Omental fat pad (tissue), 3 donors: ENCODE measurements at regions not wholly inside any gene's neighbourhood (a gene's known extent, or its start where the extent isn't known, plus 50 kb on each side); places are given as distances from the start of the nearest gene placed in this dataset.
A peak's percentile ranks its signal among the peaks of the same experiment; 100 is the strongest.
"Not testable (repeated sequence)": the region's sequence is repeated elsewhere in the genome, so short reads cannot be mapped to it uniquely, and the experiment has no call there.

Experiments
- ATAC-seq: fragments of 150-250 bp; one replicate; pipeline ENCODE4 v1.9.1; 2016; ENCODE audit warnings: mild to moderate bottlenecking, moderate library complexity; ENCODE audit not compliant: low FRiP score
- DNase-seq: peaks from one replicate; pipeline ENCODE4 v3.0.0-alpha.2; 2019; ENCODE audit warnings: low spot score
- TF ChIP-seq, protein P1 (sequence below), 3 donors: fragments of 450-650 bp; IDR thresholded peaks; one replicate each; pipeline ENCODE4 v1.5.1; 2016 to 2017; ENCODE audit warnings: antibody characterized with exemption in 3 of 3, mild to moderate bottlenecking in 3 of 3, moderate library complexity in 2 of 3

DNA sequence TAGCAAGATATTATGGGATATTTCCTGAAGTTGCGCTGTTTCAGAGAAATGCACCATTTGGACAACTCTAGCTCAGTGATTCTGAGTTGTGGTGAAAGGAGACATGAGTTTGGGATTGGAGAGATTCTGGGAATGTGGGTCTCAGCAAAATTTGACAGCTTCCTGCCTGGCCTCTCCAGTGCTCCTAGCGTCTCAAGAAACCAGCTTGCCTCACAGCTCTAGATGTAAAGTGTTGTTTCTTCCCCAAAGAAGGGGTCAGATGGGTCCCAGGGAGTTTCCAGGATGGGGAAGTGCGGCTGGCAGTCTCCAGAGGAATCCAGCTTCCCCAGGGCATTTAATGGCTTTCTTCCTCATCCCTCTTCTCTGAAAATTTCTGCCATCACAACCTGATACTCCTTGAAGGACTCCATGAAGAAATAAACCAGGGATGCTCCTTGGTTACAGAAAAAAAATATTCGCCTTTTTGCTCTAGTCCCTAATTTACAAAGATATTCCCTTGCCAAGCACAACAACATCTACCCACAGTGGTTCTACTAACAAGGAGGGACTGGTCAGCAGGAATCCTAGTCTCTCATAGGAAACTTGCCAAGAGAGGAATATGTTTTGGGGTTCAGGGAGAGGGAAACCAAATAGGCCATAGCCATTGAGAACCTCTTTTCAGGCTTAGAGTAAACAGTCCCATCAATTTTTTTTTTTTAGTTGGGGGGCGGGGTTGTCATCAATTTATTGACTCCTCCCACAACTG is 185.4 kb upstream of the E2F8 start:
- ATAC-seq (no peak), DNase-seq (no peak)
- TF ChIP-seq, protein P1, sequence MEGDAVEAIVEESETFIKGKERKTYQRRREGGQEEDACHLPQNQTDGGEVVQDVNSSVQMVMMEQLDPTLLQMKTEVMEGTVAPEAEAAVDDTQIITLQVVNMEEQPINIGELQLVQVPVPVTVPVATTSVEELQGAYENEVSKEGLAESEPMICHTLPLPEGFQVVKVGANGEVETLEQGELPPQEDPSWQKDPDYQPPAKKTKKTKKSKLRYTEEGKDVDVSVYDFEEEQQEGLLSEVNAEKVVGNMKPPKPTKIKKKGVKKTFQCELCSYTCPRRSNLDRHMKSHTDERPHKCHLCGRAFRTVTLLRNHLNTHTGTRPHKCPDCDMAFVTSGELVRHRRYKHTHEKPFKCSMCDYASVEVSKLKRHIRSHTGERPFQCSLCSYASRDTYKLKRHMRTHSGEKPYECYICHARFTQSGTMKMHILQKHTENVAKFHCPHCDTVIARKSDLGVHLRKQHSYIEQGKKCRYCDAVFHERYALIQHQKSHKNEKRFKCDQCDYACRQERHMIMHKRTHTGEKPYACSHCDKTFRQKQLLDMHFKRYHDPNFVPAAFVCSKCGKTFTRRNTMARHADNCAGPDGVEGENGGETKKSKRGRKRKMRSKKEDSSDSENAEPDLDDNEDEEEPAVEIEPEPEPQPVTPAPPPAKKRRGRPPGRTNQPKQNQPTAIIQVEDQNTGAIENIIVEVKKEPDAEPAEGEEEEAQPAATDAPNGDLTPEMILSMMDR (IDR thresholded peaks at IDR 0.05): no peak

DNA sequence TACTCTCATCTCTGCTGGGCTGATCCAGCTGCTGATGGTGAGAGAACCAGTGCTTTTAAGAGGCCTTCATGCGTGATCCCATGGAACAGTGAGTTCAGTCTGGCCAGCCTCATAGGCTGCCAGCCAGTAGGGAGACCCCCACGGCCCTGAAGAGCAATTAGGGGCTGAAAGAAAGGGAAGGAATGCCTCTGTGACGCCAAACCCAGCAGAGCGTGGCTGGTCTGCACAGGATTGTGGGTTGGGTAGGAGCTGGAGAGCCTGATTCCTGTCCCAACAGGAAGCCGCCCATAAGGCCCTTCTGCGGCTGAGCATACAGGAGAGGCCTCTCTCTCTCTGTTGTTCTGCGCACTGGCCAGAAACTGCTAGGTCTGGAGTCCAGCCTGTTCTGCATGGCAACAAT is 181.5 kb upstream of the E2F8 start:
- DNase-seq: no peak
- TF ChIP-seq, protein P1 (IDR thresholded peaks at IDR 0.05): no peak
- no peak for ATAC-seq

DNA sequence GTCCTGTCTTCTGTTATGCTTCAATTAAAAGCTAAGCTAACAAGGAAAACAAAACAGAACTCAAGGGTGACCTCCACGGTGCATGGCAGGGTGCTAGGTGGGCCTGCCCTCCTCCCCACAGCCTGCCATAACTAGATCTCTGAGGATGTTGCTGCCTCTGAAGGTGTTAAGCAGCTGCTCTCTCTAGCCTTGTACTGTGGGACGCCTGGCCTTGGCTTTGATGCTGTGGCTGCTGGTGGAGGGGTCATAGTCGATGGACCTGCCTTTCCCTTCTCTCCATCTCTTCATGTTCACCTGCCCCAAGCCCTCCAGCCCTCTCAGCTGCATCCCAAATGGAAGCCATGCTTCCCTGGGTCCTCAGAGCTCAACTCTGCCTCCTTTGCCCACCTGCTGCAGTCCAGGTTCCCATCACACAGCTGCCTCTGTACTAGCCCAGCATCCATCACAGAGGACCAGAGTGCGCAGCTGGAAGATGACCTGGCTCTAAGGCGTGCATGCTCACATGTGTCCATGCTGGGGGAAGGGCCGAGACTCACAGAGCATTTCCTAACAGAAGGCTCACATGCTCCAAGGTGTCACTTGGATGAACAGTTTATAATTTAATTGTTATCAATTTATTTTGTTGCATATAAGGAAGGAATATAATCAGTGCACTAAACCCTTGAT is 180.3 kb upstream of the E2F8 start:
- TF ChIP-seq, protein P1 (IDR thresholded peaks at IDR 0.05): no peak
- no peak for ATAC-seq
- DNase-seq: no peak

DNA sequence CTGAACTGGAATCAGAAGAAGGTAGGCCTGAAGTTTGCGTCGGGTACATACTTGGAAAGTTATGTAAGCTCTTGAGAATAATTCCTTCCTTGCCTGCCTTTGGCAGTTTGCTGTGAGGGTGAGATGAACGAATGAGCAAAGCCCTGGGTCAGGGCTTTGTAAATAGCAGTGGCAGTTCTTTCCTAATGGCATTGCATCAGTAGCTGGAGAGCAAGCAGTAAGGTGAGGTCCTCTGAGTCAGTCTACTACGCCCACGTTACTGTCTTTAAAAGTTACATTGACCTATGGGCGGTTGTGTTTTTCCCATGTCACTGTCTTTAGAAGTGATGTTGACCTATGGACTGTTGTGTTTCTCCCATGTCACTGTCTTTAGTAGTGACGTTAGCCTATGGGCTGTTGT is 179.1 kb upstream of the E2F8 start:
- TF ChIP-seq, protein P1 (IDR thresholded peaks at IDR 0.05): no peak
- no peak for DNase-seq
- peak; percentile 89 for ATAC-seq

DNA sequence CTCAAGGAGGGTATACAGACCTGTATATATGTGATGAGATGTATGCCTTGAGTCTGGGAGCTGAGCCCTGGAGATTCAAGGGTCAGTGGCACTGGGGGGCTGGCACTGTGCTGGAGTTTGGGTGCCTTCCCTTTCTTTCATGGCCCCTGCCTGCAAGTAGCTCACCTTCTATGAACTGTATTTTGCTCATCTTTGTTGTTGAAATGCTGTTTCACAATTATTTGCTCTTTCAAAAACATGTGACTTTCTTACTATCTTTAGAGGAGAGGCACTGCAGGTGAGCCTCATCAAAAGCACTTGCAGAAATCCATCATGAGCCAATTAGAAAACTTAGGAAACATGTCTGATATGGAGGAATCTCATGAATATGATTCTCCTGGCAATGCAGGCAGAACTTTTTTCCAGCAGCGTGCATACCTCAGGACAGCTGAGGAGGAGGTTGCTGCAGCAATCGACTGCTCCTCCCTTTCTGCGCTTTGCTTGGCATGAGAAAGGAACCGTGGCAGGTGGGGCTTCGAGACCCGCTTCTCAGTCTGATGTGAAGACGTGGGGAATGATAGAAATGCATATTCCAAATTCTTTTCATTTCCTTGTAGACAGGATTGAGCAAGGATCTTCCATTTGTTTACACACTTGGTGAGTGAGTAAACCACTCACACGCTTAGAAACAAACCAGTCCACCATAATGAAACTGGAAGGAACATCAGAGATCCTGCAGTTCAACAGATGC is 178.4 kb upstream of the E2F8 start:
- TF ChIP-seq, protein P1 (IDR thresholded peaks at IDR 0.05): no peak
- peak; percentile 59 for ATAC-seq

DNA sequence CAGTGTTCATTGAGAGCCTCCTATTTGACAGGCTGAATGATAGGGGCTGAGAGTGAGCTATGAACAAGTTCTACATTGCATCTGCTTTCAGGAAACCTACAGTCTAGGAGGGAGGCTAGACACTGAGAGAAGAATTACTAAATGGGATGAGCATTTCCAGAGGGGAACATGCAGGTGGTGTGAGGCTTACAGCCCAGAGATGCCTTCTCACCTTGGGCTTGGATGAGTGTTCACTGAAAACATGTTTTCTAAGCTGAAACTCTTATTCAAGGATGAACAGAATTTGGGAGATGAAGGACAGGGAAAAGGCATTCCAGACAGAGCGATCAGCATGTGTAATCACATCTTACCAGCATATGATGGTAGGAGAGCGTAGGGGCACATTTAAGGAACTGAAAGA is 177.5 kb upstream of the E2F8 start:
- no peak for DNase-seq
- no peak for ATAC-seq
- TF ChIP-seq, protein P1 (IDR thresholded peaks at IDR 0.05): no peak

More for the DNA sequence above, 178.4 kb upstream of the E2F8 start:
- no peak for DNase-seq

DNA sequence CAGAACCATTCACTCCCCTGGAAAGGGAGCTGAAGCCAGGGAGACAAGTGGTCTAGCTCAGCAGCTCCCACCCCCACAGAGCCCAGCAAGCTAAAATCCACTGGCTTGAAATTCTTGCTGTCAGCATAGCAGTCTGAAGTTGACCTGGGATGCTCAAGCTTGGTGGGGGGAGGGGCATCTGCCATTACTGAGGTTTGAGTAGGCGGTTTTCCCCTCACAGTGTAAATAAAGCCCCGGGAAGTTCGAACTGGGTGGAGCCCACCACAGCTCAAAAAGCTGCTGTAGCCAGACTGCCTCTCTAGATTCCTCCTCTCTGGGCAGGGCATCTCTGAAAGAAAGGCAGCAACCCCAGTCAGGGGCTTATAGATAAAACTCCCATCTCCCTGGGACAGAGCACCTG is 171.3 kb upstream of the E2F8 start:
- not testable (repeated sequence) for DNase-seq, ATAC-seq
